OCI-LY7 (cell line): ENCODE measurements at regions not wholly inside any gene's neighbourhood (a gene's known extent, or its start where the extent isn't known, plus 50 kb on each side); places are given as distances from the start of the nearest gene placed in this dataset.

ENCODE experiments used
- CTCF ChIP-seq: fragments of 200-600 bp; sonication (generic); conservative IDR thresholded peaks from 2 replicates; pipeline ENCODE4 v1.5.1; 2014; ENCODE audit warnings: mild to moderate bottlenecking, antibody characterized with exemption, low read length, moderate library complexity, mixed read lengths
- EZH2phosphoT487 ChIP-seq: fragments of 200-600 bp; sonication (generic); IDR thresholded peaks from 2 replicates; pipeline ENCODE4 v1.6.1; 2018; ENCODE audit warnings: low read depth, borderline replicate concordance, mild to moderate bottlenecking, mixed run types, antibody characterized with exemption, low read length, moderate library complexity, mixed read lengths

GRCh38 chr14:99118946-99119345 is 153.1 kb downstream of the BCL11B start:
- TF ChIP-seq CTCF (no peak), EZH2phosphoT487 (no peak)
